ENCODE measurements at regions not wholly inside any gene's neighbourhood (a gene's known extent, or its start where the extent isn't known, plus 50 kb on each side); places are given as distances from the start of the nearest gene placed in this dataset.
"Not testable (repeated sequence)": the region's sequence is repeated elsewhere in the genome, so short reads cannot be mapped to it uniquely, and the experiment has no call there.

- H3K9me3 Mint-ChIP-seq; H3K4me3 Mint-ChIP-seq; H3K36me3 Mint-ChIP-seq (ENCODE audit: low read depth); H3K27ac Mint-ChIP-seq; DNase-seq; ATAC-seq; H3K4me1 Mint-ChIP-seq: not testable (repeated sequence)
- peaks cover 70% of the 10 kb centered on the region for H3K27me3 Mint-ChIP-seq
Observed at GRCh38 chr6:27585316-27585715, 112.4 kb upstream of the ZNF184 start.

DNA sequence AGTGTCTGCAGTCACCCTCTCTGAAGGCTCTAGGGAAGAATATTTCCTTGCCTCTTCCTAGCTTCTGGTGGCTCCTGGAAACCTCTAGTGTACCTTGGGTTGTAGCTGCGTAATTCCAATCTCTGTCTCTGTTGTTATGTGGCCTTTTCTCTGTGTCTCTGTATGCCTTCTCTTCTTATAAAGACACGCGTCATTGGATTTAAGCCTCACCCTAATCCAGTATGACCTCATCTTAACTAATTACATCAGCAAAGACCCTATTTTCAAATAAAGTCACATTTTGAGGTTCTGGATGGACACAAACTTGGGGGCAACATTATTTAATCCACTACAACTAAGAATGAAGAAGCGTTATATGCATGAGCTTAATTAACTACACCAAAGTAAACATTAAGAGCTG is 111.4 kb upstream of the ZNF184 start:
- Mint-ChIP-seq H3K4me1 (peaks cover 3% of the 10 kb centered on the region), H3K4me3 (no peak overlapping the region), H3K27ac (no peak overlapping the region), H3K9me3 (peaks cover 4% of the 10 kb centered on the region), H3K27me3 (peaks cover 72% of the 10 kb centered on the region), H3K36me3 (ENCODE audit: low read depth) (peaks cover 5% of the 10 kb centered on the region)
- DNase-seq (no peak), ATAC-seq (no peak)

DNA sequence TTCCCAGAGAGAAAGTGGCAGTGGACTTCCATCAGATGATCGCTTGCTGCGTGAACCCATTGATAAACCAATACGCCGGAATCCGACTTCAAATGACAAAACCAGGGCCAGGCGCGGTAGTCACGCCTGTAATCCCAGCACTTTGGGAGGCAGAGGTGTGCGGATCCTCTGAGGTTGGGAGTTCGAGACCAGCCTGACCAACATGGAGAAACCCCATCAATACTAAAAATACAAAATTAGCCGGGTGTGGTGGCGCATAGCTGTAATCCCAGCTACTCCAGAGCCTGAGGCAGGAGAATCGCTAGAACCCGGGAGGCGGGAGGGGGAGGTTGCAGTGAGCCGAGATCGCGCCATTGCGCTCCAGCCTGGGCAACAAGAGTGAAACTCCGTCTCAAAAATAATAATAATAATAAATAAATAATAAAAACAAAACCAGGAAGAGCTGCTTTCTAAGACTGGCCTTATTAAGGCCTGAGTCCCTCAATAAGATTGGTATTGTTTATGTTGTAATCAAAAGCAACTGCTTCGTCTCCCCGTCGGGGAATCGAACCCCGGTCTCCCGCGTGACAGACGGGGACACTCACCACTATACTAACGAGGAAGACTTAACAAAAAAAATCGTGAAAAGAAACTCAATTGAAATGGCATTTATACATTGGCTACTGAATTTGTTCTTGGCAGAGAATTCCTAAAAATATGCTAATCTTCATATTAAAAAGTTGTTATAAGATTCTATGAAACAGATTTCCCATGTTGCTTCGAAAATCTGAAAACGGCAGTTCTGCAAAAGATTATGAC is 110.2 kb upstream of the ZNF184 start:
- peak overlapping the region; percentile 92 for H3K27ac Mint-ChIP-seq
- peaks cover 4% of the 10 kb centered on the region for H3K9me3 Mint-ChIP-seq
- ATAC-seq (peak; percentile 82), DNase-seq (peak; percentile 71)
- peaks cover 5% of the 10 kb centered on the region for H3K36me3 Mint-ChIP-seq (ENCODE audit: low read depth)
- peak overlapping the region; percentile 67 for H3K4me3 Mint-ChIP-seq
- H3K27me3 Mint-ChIP-seq, result peaks cover 76% of the 10 kb centered on the region
- H3K4me1 Mint-ChIP-seq, result peaks cover 3% of the 10 kb centered on the region

DNA sequence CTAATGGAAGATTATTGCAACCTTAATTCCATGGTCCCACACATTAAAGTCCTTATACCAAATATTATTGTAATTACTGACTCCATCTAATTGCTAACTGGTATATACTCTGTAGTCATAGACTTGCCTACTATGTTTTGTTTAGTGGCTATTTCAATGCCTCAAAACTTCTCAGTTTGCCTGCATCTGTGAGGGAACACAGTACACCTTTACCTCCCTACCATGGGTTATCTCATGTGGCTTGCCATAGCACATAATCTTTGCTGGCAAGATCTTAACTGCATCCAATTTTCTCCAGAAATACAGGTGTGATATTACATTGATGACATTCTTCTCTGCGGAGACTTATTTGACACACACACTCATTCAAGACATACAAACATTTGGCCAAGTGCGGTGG is 107.1 kb upstream of the ZNF184 start:
- DNase-seq (no peak), ATAC-seq (no peak)
- H3K27ac Mint-ChIP-seq, result no peak overlapping the region
- H3K36me3 Mint-ChIP-seq (ENCODE audit: low read depth), result peaks cover 5% of the 10 kb centered on the region
- H3K4me1 Mint-ChIP-seq, result peaks cover 3% of the 10 kb centered on the region
- H3K4me3 Mint-ChIP-seq, result no peak overlapping the region
- peaks cover 61% of the 10 kb centered on the region for H3K27me3 Mint-ChIP-seq
- H3K9me3 Mint-ChIP-seq, result peaks cover 4% of the 10 kb centered on the region

DNA sequence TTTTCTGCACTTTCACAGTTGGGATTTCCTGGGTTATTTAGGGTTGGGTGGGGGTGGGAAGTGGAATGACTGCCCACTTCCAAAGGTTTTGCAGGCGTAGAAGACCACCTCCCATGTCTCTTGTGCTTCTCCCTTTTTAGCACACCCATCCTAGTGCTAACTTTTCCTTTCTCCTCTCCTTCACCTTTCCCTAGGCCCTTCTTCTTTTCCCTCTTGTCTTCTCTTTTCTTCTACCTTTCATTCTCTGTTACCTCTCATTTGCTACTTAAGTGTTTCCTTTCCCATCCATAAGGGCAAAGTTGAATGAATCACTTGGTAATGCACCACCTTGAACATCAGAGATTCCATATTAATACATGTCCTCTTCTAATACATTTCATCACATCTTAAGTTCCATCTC is 105.0 kb upstream of the ZNF184 start:
- Mint-ChIP-seq H3K4me1 (no peaks in the 10 kb centered on the region), H3K36me3 (ENCODE audit: low read depth) (no peaks in the 10 kb centered on the region), H3K9me3 (peaks cover 4% of the 10 kb centered on the region), H3K27ac (no peak overlapping the region), H3K27me3 (peaks cover 52% of the 10 kb centered on the region), H3K4me3 (no peak overlapping the region)
- no peak for DNase-seq
- ATAC-seq, result no peak

GRCh38 chr6:27575594-27576361 is 102.9 kb upstream of the ZNF184 start:
- Mint-ChIP-seq H3K4me3 (no peak overlapping the region), H3K9me3 (no peaks in the 10 kb centered on the region), H3K27me3 (peaks cover 41% of the 10 kb centered on the region), H3K36me3 (ENCODE audit: low read depth) (no peaks in the 10 kb centered on the region), H3K4me1 (no peaks in the 10 kb centered on the region), H3K27ac (peak overlapping the region; percentile 35)
- DNase-seq (no peak), ATAC-seq (no peak)

DNA sequence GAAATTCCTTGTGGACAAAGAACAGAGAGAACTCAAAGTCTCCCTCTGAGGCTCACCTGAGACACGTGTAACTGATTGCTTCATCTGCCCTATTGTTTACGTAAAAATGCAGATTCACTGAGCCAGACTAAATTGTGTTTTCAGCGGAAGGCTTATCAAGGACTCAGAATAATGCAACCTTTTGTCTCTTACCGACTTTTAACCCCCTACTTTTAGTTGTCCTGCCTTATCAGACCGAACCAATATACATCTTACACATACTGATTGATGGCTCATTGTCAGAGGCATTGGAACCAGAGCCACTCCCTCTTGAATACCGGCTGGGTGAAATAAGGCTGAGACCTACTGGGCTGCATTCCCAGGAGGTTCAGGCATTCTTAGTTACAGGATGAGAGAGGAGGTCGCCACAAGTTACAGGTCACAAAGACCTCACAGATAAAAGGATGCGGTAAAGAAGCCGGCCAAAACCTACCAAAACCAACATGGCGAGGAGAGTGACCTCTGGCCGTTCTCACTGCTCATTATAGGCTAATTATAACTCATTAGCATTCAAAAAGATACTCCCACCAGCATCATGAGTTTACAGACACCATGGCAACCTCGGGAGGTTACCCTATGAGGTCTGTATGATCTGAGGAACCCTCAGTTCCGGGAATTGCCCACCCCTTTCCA is 95.5 kb upstream of the ZNF184 start:
- Mint-ChIP-seq H3K4me3 (no peak overlapping the region), H3K27me3 (peaks cover 65% of the 10 kb centered on the region), H3K4me1 (peaks cover 5% of the 10 kb centered on the region), H3K27ac (no peak overlapping the region), H3K9me3 (peaks cover 13% of the 10 kb centered on the region), H3K36me3 (ENCODE audit: low read depth) (no peaks in the 10 kb centered on the region)
- ATAC-seq (no peak), DNase-seq (no peak)

DNA sequence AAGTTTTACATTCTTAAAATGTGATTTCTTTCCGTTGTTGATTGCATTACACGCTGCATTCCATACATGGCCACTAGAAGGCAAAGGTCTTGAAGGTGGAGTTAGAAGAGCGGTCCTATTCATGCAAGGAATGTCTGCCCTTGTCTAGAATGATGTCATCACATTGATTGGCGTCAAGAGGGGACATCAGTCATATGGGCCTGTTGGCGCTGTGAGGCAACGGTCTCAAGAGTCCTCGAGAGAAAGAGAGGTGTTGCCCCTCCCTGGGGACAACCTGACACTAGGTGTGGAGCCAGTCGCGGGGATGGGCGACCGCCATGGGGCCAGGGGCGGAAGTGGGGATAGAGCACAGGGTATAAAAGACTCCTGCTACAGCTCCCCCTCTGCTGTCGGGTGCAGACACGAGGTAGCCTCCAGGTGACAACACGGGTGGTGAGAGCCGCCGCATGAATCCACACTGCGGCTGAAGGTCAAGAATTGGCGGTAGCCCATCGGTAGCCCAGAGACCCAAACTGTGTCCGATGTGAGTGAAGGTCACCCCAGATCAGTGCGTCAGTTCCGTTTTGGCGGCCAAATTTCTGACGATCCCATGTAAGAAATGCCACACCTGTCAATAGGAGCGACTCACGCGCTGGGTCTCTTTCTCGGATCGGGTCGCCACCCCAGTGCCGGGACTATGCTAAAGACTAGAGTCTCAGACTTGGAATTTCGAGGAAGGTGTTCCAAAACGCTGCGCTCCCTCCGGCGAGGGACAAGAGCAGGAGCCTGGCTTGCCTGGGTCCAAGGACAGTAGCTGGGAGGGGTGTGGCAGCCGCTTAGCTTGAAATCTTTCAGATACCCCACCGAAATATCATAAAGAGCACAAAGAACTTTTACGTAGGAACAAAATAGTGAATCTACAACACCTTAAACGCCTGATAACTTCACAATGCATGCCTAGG is 93.2 kb upstream of the ZNF184 start:
- Mint-ChIP-seq H3K4me1 (peaks cover 5% of the 10 kb centered on the region), H3K27ac (no peak overlapping the region), H3K36me3 (ENCODE audit: low read depth) (no peaks in the 10 kb centered on the region), H3K4me3 (peak overlapping the region; percentile 42), H3K27me3 (peaks cover 80% of the 10 kb centered on the region), H3K9me3 (peaks cover 13% of the 10 kb centered on the region)
- ATAC-seq (no peak), DNase-seq (no peak)

- DNase-seq (no peak), ATAC-seq (no peak)
- Mint-ChIP-seq H3K9me3 (peaks cover 25% of the 10 kb centered on the region), H3K4me3 (peak overlapping the region; percentile 9), H3K36me3 (ENCODE audit: low read depth) (peaks cover 4% of the 10 kb centered on the region), H3K27ac (no peak overlapping the region), H3K4me1 (peaks cover 10% of the 10 kb centered on the region), H3K27me3 (peaks cover 89% of the 10 kb centered on the region)
Observed at GRCh38 chr6:27562027-27562410, 89.1 kb upstream of the ZNF184 start.

- peaks cover 86% of the 10 kb centered on the region for H3K27me3 Mint-ChIP-seq
- H3K4me3 Mint-ChIP-seq, result peak overlapping the region; percentile 59
- H3K9me3 Mint-ChIP-seq, result peaks cover 33% of the 10 kb centered on the region
- peaks cover 6% of the 10 kb centered on the region for H3K36me3 Mint-ChIP-seq (ENCODE audit: low read depth)
- DNase-seq (no peak), ATAC-seq (no peak)
- H3K4me1 Mint-ChIP-seq, result peaks cover 8% of the 10 kb centered on the region
- no peak overlapping the region for H3K27ac Mint-ChIP-seq
Observed at GRCh38 chr6:27558028-27558724, 85.3 kb upstream of the ZNF184 start.

DNA sequence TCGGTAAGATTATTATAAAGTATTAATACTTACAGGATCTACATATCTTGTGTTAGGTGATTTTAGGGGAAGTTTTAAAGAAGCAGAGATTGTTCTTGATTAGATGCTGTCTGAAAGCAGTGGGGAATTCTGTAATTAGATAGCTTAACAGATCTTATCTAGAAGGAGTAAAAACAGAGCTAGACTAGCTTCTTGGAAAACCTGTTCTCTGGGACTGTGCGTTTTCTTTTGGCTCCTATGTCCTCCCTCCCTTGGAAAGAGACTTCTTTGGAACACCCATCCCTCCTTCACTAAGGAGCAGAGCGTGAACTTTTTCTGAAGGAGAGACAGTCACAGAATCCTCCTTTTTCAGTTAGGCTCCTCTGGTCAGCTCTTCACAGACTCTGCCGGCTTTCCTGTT is 83.5 kb upstream of the ZNF184 start:
- no peak overlapping the region for H3K27ac Mint-ChIP-seq
- no peak for ATAC-seq
- peaks cover 42% of the 10 kb centered on the region for H3K9me3 Mint-ChIP-seq
- no peak for DNase-seq
- H3K36me3 Mint-ChIP-seq (ENCODE audit: low read depth), result peaks cover 10% of the 10 kb centered on the region
- H3K27me3 Mint-ChIP-seq, result peaks cover 82% of the 10 kb centered on the region
- peaks cover 8% of the 10 kb centered on the region for H3K4me1 Mint-ChIP-seq
- no peak overlapping the region for H3K4me3 Mint-ChIP-seq

DNA sequence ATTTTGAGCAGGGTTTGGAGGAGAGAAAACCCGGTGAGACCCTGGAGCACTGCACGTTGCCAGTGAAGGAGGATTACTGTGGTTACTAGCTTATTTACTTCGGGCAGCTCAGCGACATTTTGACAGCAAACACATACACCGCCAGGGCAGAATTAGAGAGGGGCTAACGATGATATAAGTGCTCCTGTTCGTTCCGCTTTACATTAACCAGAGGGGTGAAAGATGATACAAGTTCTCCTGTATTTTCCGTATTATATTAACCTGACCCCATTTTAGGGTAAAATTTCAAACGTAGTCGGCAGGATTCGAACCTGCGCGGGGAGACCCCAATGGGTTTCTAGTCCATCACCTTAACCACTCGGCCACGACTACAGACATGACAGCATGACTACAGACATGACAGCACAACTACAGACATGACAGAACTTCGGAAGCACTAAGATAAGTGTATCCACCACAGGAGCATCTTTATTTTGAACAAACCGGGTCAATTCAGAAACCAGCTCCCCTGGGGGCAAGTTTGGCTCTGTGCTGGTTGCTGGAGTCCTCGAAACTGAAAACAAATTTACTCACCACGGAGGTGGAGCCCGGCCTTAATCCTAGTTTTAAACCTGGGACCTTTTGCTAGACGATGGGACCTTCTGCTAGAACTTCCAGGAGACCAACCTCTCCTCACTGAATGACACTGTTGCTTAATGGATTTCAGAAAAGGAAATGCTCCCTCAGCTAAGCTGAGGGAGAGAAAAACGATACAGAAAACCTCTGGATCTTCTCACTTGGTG is 80.4 kb upstream of the ZNF184 start:
- peaks cover 46% of the 10 kb centered on the region for H3K9me3 Mint-ChIP-seq
- peak; percentile 58 for DNase-seq

DNA sequence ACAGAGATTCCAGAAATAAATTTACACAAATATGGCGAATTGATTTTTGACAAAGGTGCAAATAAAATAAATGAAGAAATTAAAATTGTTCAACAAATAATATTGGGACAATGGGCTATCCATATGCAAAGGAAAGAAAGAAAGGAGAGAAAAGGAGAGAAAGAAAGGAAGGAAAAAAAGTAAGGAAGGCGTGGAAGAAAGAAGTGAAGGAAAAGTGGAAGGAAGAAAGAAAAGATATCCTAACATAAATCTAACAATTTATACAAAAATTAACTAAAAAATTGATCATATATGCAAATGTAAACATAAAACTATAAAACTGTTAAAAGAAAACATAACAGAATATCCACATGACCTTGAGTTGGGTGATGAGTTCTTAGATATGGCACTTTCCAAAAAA is 78.7 kb upstream of the ZNF184 start:
- Mint-ChIP-seq H3K4me3 (no peak overlapping the region), H3K36me3 (ENCODE audit: low read depth) (peaks cover 14% of the 10 kb centered on the region), H3K9me3 (peaks cover 51% of the 10 kb centered on the region), H3K27me3 (peaks cover 79% of the 10 kb centered on the region), H3K27ac (no peak overlapping the region), H3K4me1 (peaks cover 10% of the 10 kb centered on the region)
- ATAC-seq (no peak), DNase-seq (no peak)

More for the DNA sequence above, 80.4 kb upstream of the ZNF184 start:
- Mint-ChIP-seq H3K27ac (peak overlapping the region; percentile 86), H3K4me3 (peak overlapping the region; percentile 55), H3K4me1 (peaks cover 9% of the 10 kb centered on the region), H3K27me3 (peaks cover 79% of the 10 kb centered on the region), H3K36me3 (ENCODE audit: low read depth) (peaks cover 10% of the 10 kb centered on the region)
- peak; percentile 84 for ATAC-seq
